Breast epithelium (tissue), 4 donors: ENCODE measurements at regions not wholly inside any gene's neighbourhood (a gene's known extent, or its start where the extent isn't known, plus 50 kb on each side); places are given as distances from the start of the nearest gene placed in this dataset.

Source experiments
- DNase-seq, 2 donors: peaks; one replicate each; pipeline ENCODE4 v3.0.0-alpha.2; 2019; ENCODE audit warnings: low spot score in 2 of 2
- H3K27ac ChIP-seq, 2 donors: fragments of 200-600 bp; sonication (generic) in 1 of 2; one replicate each; pipeline ENCODE4 v1.5.1; 2016 to 2019; ENCODE audit warnings: mild to moderate bottlenecking in 1 of 2
- H3K27me3 ChIP-seq, 2 donors: fragments of 200-600 bp; sonication (generic) in 1 of 2; one replicate each; pipeline versions ENCODE4 v1.5.1 to v1.6.0; 2017 to 2019; ENCODE audit warnings: control low read depth in 1 of 2, mild to moderate bottlenecking in 1 of 2
- H3K36me3 ChIP-seq: fragments of 200-600 bp; one replicate; pipeline ENCODE4 v1.5.1; 2019
- H3K4me1 ChIP-seq, 2 donors: fragments of 200-600 bp; sonication (generic); one replicate each; pipeline ENCODE4 v1.5.1; 2016 to 2019; ENCODE audit warnings: control low read depth in 1 of 2
- H3K4me3 ChIP-seq, 3 donors: fragments of 200-600 bp; sonication (generic); 1 replicate in 2 of 3; 2 replicates in 1 of 3; pipeline ENCODE4 v1.5.1; 2016 to 2019; ENCODE audit warnings: mild to moderate bottlenecking in 3 of 3, moderate library complexity in 2 of 3
- H3K9me3 ChIP-seq, 2 donors: fragments of 200-600 bp; sonication (generic) in 1 of 2; one replicate each; pipeline ENCODE4 v1.5.1; 2016 to 2019; ENCODE audit warnings: control low read depth in 1 of 2
- POLR2A ChIP-seq: fragments of 450-650 bp; IDR thresholded peaks from one replicate; pipeline ENCODE4 v1.6.1; 2016; ENCODE audit warnings: antibody characterized with exemption, mild to moderate bottlenecking, moderate library complexity
- POLR2AphosphoS5 ChIP-seq, 3 donors: sonication (generic); formaldehyde crosslinking; IDR thresholded peaks; one replicate each; pipeline ENCODE4 v1.6.1; 2017; ENCODE audit warnings: antibody characterized with exemption in 3 of 3
- intact Hi-C: fragments of 100-400 bp; cut with DNase I; formaldehyde crosslinking; loops from one replicate; pipeline ENCODE4 v1.15.1; 2023; ENCODE audit warnings: low total_unique reads
- TF ChIP-seq, protein P1 (sequence below), 3 donors: fragments of 450-650 bp; IDR thresholded peaks; one replicate each; pipeline ENCODE4 v1.5.1; 2016 to 2017; ENCODE audit warnings: antibody characterized with exemption in 3 of 3, mild to moderate bottlenecking in 3 of 3, moderate library complexity in 3 of 3

DNA sequence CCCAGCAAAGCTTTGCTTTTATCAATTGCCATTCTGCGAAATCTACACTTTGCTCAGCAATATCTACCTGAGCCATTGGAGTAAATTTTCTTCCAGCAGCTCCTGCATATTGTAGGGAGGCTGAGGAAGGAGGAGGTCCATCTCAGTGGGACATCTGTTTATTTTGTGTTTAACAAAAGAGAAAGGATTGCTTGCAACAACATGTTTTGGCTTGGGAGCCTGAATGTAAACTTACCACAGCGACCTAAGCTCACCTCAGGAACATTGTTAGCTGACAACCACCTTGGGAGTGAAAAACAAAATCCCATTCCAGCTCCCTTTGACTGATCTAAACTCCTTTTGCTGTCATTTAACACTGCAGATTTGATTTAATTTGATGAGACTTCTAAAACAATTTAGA is 356.1 kb downstream of the SS18 start:
- no peak for DNase-seq
- no peaks in the 10 kb centered on the region for H3K4me1 ChIP-seq
- no peaks in the 10 kb centered on the region for H3K36me3 ChIP-seq
- no peaks in the 10 kb centered on the region for H3K27me3 ChIP-seq
- no peak overlapping the region for H3K27ac ChIP-seq
- H3K9me3 ChIP-seq, result peaks cover 0 to 4% of the 10 kb centered on the region in 2 donors
- intact Hi-C loops, result no loop called here
- H3K4me3 ChIP-seq, result no peak overlapping the region
- TF ChIP-seq, protein P1, sequence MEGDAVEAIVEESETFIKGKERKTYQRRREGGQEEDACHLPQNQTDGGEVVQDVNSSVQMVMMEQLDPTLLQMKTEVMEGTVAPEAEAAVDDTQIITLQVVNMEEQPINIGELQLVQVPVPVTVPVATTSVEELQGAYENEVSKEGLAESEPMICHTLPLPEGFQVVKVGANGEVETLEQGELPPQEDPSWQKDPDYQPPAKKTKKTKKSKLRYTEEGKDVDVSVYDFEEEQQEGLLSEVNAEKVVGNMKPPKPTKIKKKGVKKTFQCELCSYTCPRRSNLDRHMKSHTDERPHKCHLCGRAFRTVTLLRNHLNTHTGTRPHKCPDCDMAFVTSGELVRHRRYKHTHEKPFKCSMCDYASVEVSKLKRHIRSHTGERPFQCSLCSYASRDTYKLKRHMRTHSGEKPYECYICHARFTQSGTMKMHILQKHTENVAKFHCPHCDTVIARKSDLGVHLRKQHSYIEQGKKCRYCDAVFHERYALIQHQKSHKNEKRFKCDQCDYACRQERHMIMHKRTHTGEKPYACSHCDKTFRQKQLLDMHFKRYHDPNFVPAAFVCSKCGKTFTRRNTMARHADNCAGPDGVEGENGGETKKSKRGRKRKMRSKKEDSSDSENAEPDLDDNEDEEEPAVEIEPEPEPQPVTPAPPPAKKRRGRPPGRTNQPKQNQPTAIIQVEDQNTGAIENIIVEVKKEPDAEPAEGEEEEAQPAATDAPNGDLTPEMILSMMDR (IDR thresholded peaks at IDR 0.05), result no peak
- TF ChIP-seq POLR2A (no peak), POLR2AphosphoS5 (IDR thresholded peaks at IDR 0.05) (no peak)

DNA sequence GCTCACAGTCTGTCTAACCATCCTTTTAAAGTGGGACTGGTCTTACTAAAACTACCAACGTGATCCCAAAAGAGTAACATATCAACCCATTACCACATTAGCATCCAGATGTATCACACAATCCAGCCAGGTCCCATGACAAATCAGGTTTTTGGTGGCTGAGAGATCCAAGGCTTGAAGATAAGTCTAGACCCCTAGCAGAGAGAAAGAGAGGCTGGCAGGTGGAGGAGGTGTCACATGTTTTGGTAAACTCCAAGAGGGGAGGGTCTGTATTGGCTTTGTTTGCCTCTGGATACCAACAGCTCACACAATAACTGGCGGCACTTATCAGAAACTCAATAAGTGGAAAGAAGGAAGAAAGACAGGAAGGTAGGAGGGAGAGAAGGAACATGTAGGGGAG is 357.6 kb downstream of the SS18 start:
- H3K9me3 ChIP-seq, result peaks cover 0 to 4% of the 10 kb centered on the region in 2 donors
- no peaks in the 10 kb centered on the region for H3K4me1 ChIP-seq
- H3K27me3 ChIP-seq, result no peaks in the 10 kb centered on the region
- H3K4me3 ChIP-seq, result no peak overlapping the region
- H3K27ac ChIP-seq, result no peak overlapping the region
- no peaks in the 10 kb centered on the region for H3K36me3 ChIP-seq
- no peak for TF ChIP-seq POLR2AphosphoS5 (IDR thresholded peaks at IDR 0.05)
- no peak for DNase-seq
- intact Hi-C loops, result no loop called here

DNA sequence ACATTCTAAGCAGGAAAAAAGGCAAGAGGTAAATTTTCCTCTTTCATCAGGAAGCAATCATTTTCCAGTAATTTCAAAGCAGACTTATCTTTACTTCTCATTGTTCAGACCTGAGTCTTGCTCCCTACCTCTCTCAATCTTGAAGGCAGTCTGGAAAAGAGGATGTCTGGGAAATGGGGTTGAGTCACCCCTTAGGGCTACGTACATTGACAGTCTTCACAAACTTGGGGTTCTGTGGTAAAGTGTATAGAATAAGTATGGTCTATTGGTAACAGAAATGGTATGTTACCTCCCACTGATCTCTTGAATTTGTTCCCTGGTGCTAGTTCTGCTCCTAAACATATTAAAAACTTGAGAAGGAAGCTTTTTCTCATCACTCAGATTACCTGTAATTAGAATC is 361.3 kb downstream of the SS18 start:
- peaks cover 0 to 4% of the 10 kb centered on the region in 2 donors for H3K9me3 ChIP-seq
- no peaks in the 10 kb centered on the region for H3K36me3 ChIP-seq
- no peak for DNase-seq
- no peaks in the 10 kb centered on the region for H3K27me3 ChIP-seq
- H3K4me3 ChIP-seq, result no peak overlapping the region
- no peak overlapping the region for H3K27ac ChIP-seq
- no peaks in the 10 kb centered on the region for H3K4me1 ChIP-seq
- intact Hi-C loops, result no loop called here
- TF ChIP-seq POLR2A (no peak), POLR2AphosphoS5 (IDR thresholded peaks at IDR 0.05) (no peak)
- TF ChIP-seq, protein P1 (IDR thresholded peaks at IDR 0.05), result no peak

DNA sequence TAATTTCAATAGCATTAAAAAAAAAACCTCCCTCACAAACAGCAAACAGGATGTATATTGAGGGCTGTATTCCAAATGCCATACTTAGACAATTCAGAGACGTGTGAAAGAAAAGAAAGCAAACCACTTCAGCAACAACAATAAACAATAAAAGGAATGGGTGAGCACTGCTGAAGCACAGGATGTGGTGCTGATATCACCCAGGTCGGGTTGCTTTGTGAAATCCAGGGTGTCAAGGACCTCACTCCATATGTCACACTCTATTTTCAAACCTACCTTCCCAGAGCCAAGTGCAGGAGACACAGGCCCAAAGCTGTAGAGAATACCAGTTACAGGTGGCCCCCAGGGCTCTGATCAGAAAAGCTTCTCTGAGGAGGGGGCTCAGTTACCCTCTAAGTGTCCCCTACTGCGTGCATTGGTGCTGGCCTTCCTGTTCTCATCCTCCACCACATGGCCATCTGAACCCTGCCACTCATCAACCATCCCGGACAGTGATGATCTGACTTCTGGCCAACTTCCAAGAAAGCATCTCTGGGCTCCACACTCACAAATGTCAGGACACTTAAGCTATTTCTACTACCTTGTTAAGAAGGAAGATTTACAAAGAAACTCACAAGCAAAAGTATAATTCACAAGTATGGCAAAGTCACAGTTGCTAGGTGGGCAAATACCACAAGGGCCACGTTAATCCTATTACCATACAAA is 363.0 kb downstream of the SS18 start:
- H3K36me3 ChIP-seq, result no peaks in the 10 kb centered on the region
- no peak overlapping the region for H3K4me3 ChIP-seq
- H3K4me1 ChIP-seq, result no peaks in the 10 kb centered on the region
- no peak for DNase-seq
- TF ChIP-seq POLR2A (no peak), POLR2AphosphoS5 (IDR thresholded peaks at IDR 0.05) (no peak)
- TF ChIP-seq, protein P1 (IDR thresholded peaks at IDR 0.05), result no peak
- no peaks in the 10 kb centered on the region for H3K27me3 ChIP-seq
- H3K9me3 ChIP-seq, result peaks cover 0 to 12% of the 10 kb centered on the region in 2 donors
- no peak overlapping the region for H3K27ac ChIP-seq
- intact Hi-C loops, result no loop called here

DNA sequence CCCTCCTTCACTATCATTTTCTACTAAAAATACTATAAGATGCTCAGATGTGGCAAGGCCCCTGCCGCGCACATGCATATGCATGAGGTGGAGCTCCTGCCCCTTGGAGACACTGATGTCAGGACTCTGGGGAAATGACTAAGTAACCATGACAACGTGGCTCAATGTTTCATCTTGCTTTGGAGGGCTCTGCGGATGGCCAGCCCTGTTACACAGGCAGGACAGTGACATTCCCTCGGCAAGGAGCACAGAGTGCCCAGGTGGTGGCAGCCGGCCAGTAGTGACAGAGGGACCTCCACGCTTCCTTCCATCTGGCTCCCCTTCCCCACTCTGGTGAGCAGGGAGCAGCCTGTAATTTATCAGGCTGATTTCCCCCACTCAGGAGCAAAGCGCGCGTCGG is 364.1 kb downstream of the SS18 start:
- Histone ChIP-seq H3K36me3 (no peaks in the 10 kb centered on the region), H3K27me3 (no peaks in the 10 kb centered on the region), H3K9me3 (peaks cover 0 to 12% of the 10 kb centered on the region in 2 donors), H3K27ac (no peak overlapping the region), H3K4me1 (no peaks in the 10 kb centered on the region), H3K4me3 (no peak overlapping the region)
- TF ChIP-seq POLR2AphosphoS5 (IDR thresholded peaks at IDR 0.05) (no peak), POLR2A (no peak)
- TF ChIP-seq, protein P1 (IDR thresholded peaks at IDR 0.05), result no peak
- DNase-seq, result no peak
- intact Hi-C loops, result no loop called here
